RWPE2 (cell line): ENCODE measurements at regions not wholly inside any gene's neighbourhood (a gene's known extent, or its start where the extent isn't known, plus 50 kb on each side); places are given as distances from the start of the nearest gene placed in this dataset.

Experiments used
- ATAC-seq: fragments of 200-7000 bp; cut with Tn5 transposase; 3 replicates; pipeline ENCODE4 v1.9.1; 2021; ENCODE audit warnings: low read depth
- DNase-seq: peaks from one replicate; pipeline ENCODE4 v3.0.0-alpha.2; 2020; ENCODE audit warnings: low spot score
- H3K27ac ChIP-seq: fragments of 450-650 bp; 2 replicates; pipeline ENCODE4 v1.5.1; 2017; ENCODE audit warnings: mild to moderate bottlenecking; ENCODE audit not compliant: poor library complexity, severe bottlenecking
- H3K27me3 ChIP-seq: fragments of 250-450 bp; sonication (Bioruptor Pico); 2 replicates; pipeline ENCODE4 v1.5.1; 2021; ENCODE audit warnings: mild to moderate bottlenecking, moderate library complexity; ENCODE audit not compliant: insufficient read depth, poor library complexity, severe bottlenecking
- H3K36me3 ChIP-seq: fragments of 250-450 bp; sonication (Bioruptor Pico); 2 replicates; pipeline ENCODE4 v1.5.1; 2020; ENCODE audit warnings: low read depth, mild to moderate bottlenecking, moderate library complexity
- H3K4me1 ChIP-seq: fragments of 250-450 bp; sonication (Bioruptor Pico); 2 replicates; pipeline ENCODE4 v1.5.1; 2021; ENCODE audit warnings: mild to moderate bottlenecking, moderate library complexity; ENCODE audit not compliant: insufficient read depth, poor library complexity, severe bottlenecking
- H3K4me3 ChIP-seq: fragments of 250-450 bp; sonication (Bioruptor Pico); 2 replicates; pipeline ENCODE4 v1.5.1; 2021; ENCODE audit warnings: mild to moderate bottlenecking, moderate library complexity; ENCODE audit not compliant: severe bottlenecking
- H3K9me3 ChIP-seq: fragments of 250-450 bp; sonication (Bioruptor Pico); 2 replicates; pipeline ENCODE4 v1.5.1; 2021; ENCODE audit warnings: mild to moderate bottlenecking, moderate library complexity; ENCODE audit not compliant: severe bottlenecking
- TF ChIP-seq, protein P1 (sequence below): fragments of 450-650 bp; IDR thresholded peaks from one replicate; pipeline ENCODE4 v1.5.1; 2017; ENCODE audit warnings: mild to moderate bottlenecking, moderate library complexity; ENCODE audit not compliant: poor library complexity, severe bottlenecking

DNA sequence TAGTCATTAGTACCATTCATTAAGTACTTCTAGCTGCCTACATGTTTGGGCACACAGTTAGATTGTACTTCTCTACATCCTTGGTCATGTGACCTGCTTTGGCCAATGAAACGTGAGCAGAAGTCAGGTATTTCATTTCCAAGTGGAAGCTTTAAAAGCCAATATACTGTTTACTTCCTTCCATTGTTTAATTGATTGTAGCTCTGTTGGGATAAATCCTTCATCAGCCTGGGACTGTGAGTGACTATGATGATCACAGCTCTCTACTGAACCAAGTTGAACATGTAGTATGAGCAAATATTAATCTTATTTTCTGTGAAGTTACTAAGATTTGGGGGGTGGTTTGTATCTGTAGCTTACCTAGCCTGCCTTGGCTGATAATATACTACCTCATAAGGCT, 116.5 kb upstream of the ROPN1 start:
- Histone ChIP-seq H3K27me3 (no peaks in the 10 kb centered on the region), H3K9me3 (no peaks in the 10 kb centered on the region), H3K4me3 (no peak overlapping the region), H3K27ac (no peak overlapping the region), H3K36me3 (no peaks in the 10 kb centered on the region), H3K4me1 (no peaks in the 10 kb centered on the region)
- no peak for DNase-seq
- ATAC-seq = no peak
- TF ChIP-seq, protein P1, sequence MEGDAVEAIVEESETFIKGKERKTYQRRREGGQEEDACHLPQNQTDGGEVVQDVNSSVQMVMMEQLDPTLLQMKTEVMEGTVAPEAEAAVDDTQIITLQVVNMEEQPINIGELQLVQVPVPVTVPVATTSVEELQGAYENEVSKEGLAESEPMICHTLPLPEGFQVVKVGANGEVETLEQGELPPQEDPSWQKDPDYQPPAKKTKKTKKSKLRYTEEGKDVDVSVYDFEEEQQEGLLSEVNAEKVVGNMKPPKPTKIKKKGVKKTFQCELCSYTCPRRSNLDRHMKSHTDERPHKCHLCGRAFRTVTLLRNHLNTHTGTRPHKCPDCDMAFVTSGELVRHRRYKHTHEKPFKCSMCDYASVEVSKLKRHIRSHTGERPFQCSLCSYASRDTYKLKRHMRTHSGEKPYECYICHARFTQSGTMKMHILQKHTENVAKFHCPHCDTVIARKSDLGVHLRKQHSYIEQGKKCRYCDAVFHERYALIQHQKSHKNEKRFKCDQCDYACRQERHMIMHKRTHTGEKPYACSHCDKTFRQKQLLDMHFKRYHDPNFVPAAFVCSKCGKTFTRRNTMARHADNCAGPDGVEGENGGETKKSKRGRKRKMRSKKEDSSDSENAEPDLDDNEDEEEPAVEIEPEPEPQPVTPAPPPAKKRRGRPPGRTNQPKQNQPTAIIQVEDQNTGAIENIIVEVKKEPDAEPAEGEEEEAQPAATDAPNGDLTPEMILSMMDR = no peak

DNA sequence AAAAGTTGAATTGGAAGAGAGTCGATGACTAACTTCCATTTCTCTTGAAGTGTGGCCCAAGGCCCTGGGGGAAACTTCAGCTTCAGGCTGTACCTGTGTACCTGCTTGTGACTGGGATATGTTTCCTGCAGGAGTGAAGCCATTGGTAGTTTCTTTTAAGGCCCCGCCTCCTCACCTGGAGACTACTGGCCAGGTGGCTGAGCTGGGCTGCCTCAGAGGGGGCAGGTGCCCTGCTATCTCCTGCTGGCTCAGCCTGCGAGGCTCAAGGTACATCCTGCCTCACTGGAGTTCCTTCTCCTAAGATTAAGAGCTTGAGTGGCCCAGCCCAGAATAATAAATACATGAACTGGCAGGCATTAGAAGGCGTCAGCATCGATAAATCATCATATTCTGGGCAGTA, 121.6 kb upstream of the ROPN1 start:
- Histone ChIP-seq H3K4me1 (peaks cover 6% of the 10 kb centered on the region), H3K36me3 (no peaks in the 10 kb centered on the region), H3K9me3 (no peaks in the 10 kb centered on the region), H3K27me3 (no peaks in the 10 kb centered on the region), H3K4me3 (no peak overlapping the region), H3K27ac (no peak overlapping the region)
- ATAC-seq (no peak), DNase-seq (no peak)
- TF ChIP-seq, protein P1 = no peak

DNA sequence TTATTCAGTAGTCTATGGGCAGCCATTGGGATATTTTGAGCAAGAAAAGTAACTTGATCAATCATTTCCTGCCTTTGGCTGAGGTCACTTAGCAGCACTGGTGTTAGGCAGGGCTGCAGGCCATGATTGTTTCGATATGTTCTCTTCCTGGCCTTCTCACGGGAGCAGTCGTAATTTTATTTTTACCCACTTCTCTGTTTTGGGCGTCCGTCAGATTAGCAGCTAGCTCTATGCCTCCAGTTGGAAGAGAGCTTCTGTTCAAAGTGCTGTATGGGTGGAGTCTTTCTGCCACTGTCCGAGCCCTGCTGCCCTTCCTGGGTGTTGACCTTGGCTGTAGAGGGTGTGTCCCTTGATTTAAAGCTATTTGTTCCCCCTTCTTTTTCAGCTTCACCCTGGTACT, 123.4 kb upstream of the ROPN1 start:
- TF ChIP-seq, protein P1 = no peak
- ATAC-seq (no peak), DNase-seq (no peak)
- H3K4me3 ChIP-seq = no peak overlapping the region
- H3K27ac ChIP-seq = no peak overlapping the region
- peaks cover 20% of the 10 kb centered on the region for H3K4me1 ChIP-seq
- no peaks in the 10 kb centered on the region for H3K36me3 ChIP-seq
- H3K9me3 ChIP-seq = no peaks in the 10 kb centered on the region
- no peaks in the 10 kb centered on the region for H3K27me3 ChIP-seq

DNA sequence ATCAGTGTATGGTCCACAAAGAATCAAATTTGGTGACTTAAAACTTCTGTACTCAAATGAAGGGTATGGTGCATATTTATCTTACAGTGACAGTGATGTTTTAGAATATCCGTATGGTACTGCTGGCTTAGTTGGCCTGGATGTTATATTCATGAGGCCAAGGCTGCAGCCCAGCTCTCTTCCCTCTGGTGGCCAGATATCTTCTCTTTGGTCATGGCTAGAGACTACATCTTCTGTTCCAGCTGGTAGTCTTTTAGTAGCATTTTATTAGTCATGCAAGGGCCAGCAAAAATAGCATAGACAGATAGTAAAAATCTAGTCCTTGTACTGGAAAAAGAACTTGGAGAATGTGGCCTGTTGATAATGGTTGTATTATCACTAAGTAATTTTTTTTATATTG, 124.0 kb upstream of the ROPN1 start:
- Histone ChIP-seq H3K36me3 (no peaks in the 10 kb centered on the region), H3K27ac (no peak overlapping the region), H3K9me3 (no peaks in the 10 kb centered on the region), H3K4me3 (no peak overlapping the region), H3K4me1 (peaks cover 20% of the 10 kb centered on the region), H3K27me3 (no peaks in the 10 kb centered on the region)
- ATAC-seq (no peak), DNase-seq (no peak)
- TF ChIP-seq, protein P1 = no peak

DNA sequence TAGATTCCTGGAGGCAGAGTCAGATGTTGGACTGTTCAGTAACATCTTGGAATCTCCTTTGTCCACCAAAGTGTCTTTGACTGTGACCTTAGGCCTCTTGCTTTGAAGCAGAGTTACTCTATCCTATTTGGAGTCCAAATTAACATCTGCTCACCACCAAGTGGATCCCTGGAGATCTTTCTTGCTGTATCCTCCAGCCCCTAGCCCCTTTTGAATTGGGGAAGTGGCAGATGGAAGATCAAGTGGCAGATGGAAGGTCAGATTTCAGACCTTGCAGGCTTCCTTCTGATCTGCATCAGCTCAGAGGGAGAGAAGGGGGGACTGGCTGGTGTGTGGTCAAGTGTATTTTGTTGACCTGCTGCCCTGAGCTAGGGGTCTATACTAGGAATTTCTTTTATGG, 125.0 kb upstream of the ROPN1 start:
- H3K27me3 ChIP-seq = no peaks in the 10 kb centered on the region
- TF ChIP-seq, protein P1 = no peak
- no peak overlapping the region for H3K4me3 ChIP-seq
- H3K4me1 ChIP-seq = peaks cover 20% of the 10 kb centered on the region
- no peak for DNase-seq
- ATAC-seq = no peak
- H3K36me3 ChIP-seq = no peaks in the 10 kb centered on the region
- H3K9me3 ChIP-seq = no peaks in the 10 kb centered on the region
- H3K27ac ChIP-seq = no peak overlapping the region
